ENCODE measurements at regions not wholly inside any gene's neighbourhood (a gene's known extent, or its start where the extent isn't known, plus 50 kb on each side); places are given as distances from the start of the nearest gene placed in this dataset.

- DNase-seq (ENCODE audit: low read depth) = no peak
Observed at GRCh38 chr13:103405297-103405696, 339.1 kb upstream of the SLC10A2 start.

- DNase-seq (ENCODE audit: low read depth) = no peak
Observed at GRCh38 chr13:103403814-103404213, 337.6 kb upstream of the SLC10A2 start.

GRCh38 chr13:103403148-103403740, 337.0 kb upstream of the SLC10A2 start:
- DNase-seq (ENCODE audit: low read depth) = no peak

- no peak for DNase-seq (ENCODE audit: low read depth)
Observed at GRCh38 chr13:103395139-103395538, 328.9 kb upstream of the SLC10A2 start.

GRCh38 chr13:103394618-103395017, 328.4 kb upstream of the SLC10A2 start:
- DNase-seq (ENCODE audit: low read depth) = no peak

GRCh38 chr13:103391936-103392335, 325.7 kb upstream of the SLC10A2 start:
- no peak for DNase-seq (ENCODE audit: low read depth)

GRCh38 chr13:103388839-103389238, 322.6 kb upstream of the SLC10A2 start:
- DNase-seq (ENCODE audit: low read depth) = no peak

GRCh38 chr13:103386341-103386740, 320.1 kb upstream of the SLC10A2 start:
- no peak for DNase-seq (ENCODE audit: low read depth)

GRCh38 chr13:103373916-103374315, 307.7 kb upstream of the SLC10A2 start:
- DNase-seq (ENCODE audit: low read depth) = no peak

GRCh38 chr13:103371271-103371670, 305.1 kb upstream of the SLC10A2 start:
- no peak for DNase-seq (ENCODE audit: low read depth)

- DNase-seq (ENCODE audit: low read depth) = no peak
Observed at GRCh38 chr13:103370790-103371189, 304.6 kb upstream of the SLC10A2 start.

GRCh38 chr13:103358255-103358932, 292.2 kb upstream of the SLC10A2 start:
- DNase-seq (ENCODE audit: low read depth) = no peak

GRCh38 chr13:103356226-103356864, 290.1 kb upstream of the SLC10A2 start:
- no peak for DNase-seq (ENCODE audit: low read depth)

- no peak for DNase-seq (ENCODE audit: low read depth)
Observed at GRCh38 chr13:103354171-103354570, 288.0 kb upstream of the SLC10A2 start.

GRCh38 chr13:103351035-103351828, 285.0 kb upstream of the SLC10A2 start:
- DNase-seq (ENCODE audit: low read depth) = no peak

GRCh38 chr13:103350147-103350546, 283.9 kb upstream of the SLC10A2 start:
- DNase-seq (ENCODE audit: low read depth) = no peak

GRCh38 chr13:103349211-103349980, 283.2 kb upstream of the SLC10A2 start:
- DNase-seq (ENCODE audit: low read depth) = no peak

- DNase-seq (ENCODE audit: low read depth) = no peak
Observed at GRCh38 chr13:103335241-103335640, 269.0 kb upstream of the SLC10A2 start.

- DNase-seq (ENCODE audit: low read depth) = no peak
Observed at GRCh38 chr13:103331924-103332323, 265.7 kb upstream of the SLC10A2 start.

- no peak for DNase-seq (ENCODE audit: low read depth)
Observed at GRCh38 chr13:103328899-103329298, 262.7 kb upstream of the SLC10A2 start.

GRCh38 chr13:103326326-103326725, 260.1 kb upstream of the SLC10A2 start:
- no peak for DNase-seq (ENCODE audit: low read depth)

GRCh38 chr13:103325672-103326071, 259.5 kb upstream of the SLC10A2 start:
- no peak for DNase-seq (ENCODE audit: low read depth)

Data from activated T-cell treated with anti-CD3 and anti-CD28 coated beads for 1 hour (primary cell).